Mucosa of descending colon (tissue), 3 donors: ENCODE measurements at regions not wholly inside any gene's neighbourhood (a gene's known extent, or its start where the extent isn't known, plus 50 kb on each side); places are given as distances from the start of the nearest gene placed in this dataset.

Source experiments
- ATAC-seq: fragments of 200-7000 bp; cut with Tn5 transposase; one replicate; pipeline ENCODE4 v1.9.1; 2020; ENCODE audit warnings: mild to moderate bottlenecking, moderate library complexity
- DNase-seq, 3 donors: peaks; one replicate each; pipeline ENCODE4 v3.0.0-alpha.2; 2020
- H3K36me3 ChIP-seq: fragments of 200-600 bp; one replicate; pipeline ENCODE4 v1.8.0; 2021; ENCODE audit warnings: low read depth, mild to moderate bottlenecking
- H3K4me1 ChIP-seq: fragments of 200-600 bp; one replicate; pipeline ENCODE4 v1.8.0; 2021; ENCODE audit warnings: low read depth, mild to moderate bottlenecking
- H3K4me3 ChIP-seq: fragments of 200-600 bp; one replicate; pipeline ENCODE4 v1.8.0; 2021; ENCODE audit warnings: mild to moderate bottlenecking
- H3K9me3 ChIP-seq: fragments of 200-600 bp; one replicate; pipeline ENCODE4 v1.8.0; 2021; ENCODE audit warnings: mild to moderate bottlenecking
- intact Hi-C, 2 donors: fragments of 100-400 bp; cut with DNase I in 1 of 2; cut with micrococcal nuclease in 1 of 2; formaldehyde crosslinking; loops; one replicate each; pipeline versions ENCODE4 v1.11.0 to v1.11.1; 2022; cut with DNase I, micrococcal nuclease
- TF ChIP-seq, protein P1 (sequence below): fragments of 200-600 bp; IDR thresholded peaks from one replicate; pipeline ENCODE4 v1.8.0; 2022; ENCODE audit warnings: antibody characterized with exemption, mild to moderate bottlenecking
- donor health status: DM: no; HTN: no; CAD: no; lungs with moderate emphysema.
- donor health status: DM: no; HTN: no; CAD: no.
- donor health status: DM: no; HTN: yes; CAD: no.

DNA sequence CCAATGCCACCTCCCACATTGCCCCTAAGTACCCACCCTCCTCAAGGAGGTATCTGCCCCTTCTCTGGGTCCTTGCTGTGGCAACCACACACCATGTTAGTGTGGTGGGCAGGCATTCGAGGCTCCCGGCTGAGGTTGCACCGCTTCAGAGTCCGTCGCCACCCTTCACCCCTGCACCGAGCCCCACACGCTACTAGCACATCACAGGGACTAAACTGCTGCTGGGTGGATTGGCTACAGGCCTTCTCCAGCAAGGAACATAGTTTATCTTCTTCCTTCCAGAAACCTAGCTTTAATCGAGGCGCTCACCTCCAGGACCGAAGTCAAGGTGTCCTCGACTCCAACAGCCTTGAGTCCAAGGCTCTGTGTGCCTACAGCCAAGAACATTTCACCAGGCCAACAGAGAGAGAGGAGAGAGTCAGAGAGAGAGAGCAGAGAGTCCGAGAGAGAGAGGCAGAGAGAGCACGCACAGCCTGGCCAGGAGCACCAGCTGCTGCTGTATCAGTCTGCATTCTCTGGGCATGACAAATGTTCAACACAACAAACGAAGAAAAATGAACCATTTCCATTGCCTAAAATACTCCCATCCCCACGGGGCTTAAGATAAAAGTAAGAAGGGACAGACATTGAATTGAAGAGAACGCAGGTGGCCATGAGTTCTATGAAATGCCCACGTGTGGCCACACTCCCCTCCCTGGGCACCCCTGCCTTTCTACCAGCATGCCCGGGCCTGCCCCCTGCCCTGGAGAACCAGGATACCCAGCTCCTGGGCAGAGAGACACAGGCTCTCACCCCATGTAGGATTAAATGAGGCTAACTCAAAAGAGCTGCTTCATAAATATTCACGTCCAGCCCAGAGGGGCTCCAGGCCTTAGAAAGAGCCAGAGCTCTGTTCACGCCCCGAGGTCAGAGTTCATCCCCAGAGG, 94.9 kb downstream of the RBFOX3 start:
- ATAC-seq (no peak), DNase-seq (no peak)
- Histone ChIP-seq H3K4me1 (no peaks in the 10 kb centered on the region), H3K36me3 (no peaks in the 10 kb centered on the region), H3K9me3 (no peaks in the 10 kb centered on the region), H3K4me3 (no peak overlapping the region)
- TF ChIP-seq, protein P1, sequence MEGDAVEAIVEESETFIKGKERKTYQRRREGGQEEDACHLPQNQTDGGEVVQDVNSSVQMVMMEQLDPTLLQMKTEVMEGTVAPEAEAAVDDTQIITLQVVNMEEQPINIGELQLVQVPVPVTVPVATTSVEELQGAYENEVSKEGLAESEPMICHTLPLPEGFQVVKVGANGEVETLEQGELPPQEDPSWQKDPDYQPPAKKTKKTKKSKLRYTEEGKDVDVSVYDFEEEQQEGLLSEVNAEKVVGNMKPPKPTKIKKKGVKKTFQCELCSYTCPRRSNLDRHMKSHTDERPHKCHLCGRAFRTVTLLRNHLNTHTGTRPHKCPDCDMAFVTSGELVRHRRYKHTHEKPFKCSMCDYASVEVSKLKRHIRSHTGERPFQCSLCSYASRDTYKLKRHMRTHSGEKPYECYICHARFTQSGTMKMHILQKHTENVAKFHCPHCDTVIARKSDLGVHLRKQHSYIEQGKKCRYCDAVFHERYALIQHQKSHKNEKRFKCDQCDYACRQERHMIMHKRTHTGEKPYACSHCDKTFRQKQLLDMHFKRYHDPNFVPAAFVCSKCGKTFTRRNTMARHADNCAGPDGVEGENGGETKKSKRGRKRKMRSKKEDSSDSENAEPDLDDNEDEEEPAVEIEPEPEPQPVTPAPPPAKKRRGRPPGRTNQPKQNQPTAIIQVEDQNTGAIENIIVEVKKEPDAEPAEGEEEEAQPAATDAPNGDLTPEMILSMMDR, result no peak
- intact Hi-C loops, result no loop called here

DNA sequence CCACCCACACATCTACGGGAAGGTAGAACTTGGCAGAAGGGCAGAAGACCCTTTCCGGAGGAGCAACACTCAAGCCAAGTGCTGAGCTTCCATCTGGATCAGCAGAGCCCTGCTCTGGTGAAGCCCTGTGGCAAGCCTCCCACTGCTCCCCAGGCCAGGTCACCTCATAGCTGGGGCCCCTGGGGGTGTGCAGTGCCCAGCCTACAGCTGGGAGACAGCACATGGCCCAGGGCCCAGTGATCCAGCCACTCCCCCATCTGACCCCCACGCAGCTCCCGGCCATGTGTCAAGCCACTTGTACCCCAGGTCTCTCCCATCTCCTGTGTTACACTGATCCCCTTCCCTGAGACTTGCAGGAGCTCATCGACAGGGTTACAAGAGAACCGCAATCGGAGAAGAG, 95.7 kb downstream of the RBFOX3 start:
- no peak for ATAC-seq
- intact Hi-C loops, result no loop called here
- TF ChIP-seq, protein P1, result no peak

DNA sequence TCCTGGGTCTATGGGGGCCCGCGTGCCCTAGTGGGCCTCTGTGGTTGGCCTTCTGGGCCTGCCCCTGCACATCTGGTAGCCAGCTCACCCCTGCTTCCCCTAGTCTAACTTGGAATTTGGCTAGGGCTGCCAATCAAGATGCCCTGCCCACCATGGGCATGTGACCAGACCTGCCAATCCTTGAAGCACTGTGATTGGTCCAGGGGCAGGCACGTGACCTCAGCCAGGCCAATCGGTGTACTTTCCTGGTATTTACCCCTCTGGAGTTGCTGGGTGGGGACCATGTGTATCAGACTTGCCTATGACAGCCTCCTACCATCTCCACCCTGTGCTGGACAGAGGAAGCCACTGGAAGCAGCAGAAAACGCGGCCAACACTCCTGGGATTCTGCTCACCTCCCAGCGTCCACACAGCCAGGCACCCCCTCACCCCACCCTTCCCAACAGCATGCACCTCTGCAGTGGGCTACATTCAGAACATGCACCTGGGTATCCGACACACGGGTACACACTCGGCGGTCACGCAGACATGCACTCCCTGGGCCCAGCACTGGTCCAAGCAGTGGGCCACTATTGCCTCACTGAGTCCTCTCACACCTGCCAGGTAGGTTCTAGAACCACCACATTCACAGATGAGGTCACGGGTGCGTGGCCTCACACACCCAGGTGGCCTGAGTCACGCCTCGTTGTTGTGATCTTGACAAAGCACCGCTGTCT, 96.9 kb downstream of the RBFOX3 start:
- intact Hi-C loops, result no loop called here
- no peak overlapping the region for H3K4me3 ChIP-seq
- ATAC-seq, result no peak
- DNase-seq, result no peak
- H3K36me3 ChIP-seq, result no peaks in the 10 kb centered on the region
- TF ChIP-seq, protein P1, result no peak
- no peaks in the 10 kb centered on the region for H3K4me1 ChIP-seq
- no peaks in the 10 kb centered on the region for H3K9me3 ChIP-seq

More for the DNA sequence above, 95.7 kb downstream of the RBFOX3 start:
- DNase-seq, result no peak
- Histone ChIP-seq H3K4me1 (no peaks in the 10 kb centered on the region), H3K4me3 (no peak overlapping the region), H3K9me3 (no peaks in the 10 kb centered on the region), H3K36me3 (no peaks in the 10 kb centered on the region)

DNA sequence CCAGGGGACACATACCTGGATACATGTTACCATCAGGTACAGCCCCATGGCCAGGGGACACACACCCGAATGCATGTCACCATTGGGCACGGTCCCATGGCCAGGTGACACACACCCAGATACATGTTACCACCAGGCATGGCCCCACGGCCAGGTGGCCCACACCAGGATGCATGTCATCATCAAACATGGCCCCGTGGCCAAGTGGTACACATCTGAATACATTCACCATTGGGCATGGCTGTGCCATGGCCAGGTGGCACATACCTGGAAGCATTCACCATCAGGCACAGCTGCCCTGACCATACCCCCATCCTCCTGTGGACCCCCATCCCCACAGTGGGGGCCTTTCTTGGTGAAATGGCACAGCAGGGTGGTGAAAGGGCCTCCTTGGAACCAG, 97.6 kb downstream of the RBFOX3 start:
- intact Hi-C loops, result no loop called here
- no peak for ATAC-seq

DNA sequence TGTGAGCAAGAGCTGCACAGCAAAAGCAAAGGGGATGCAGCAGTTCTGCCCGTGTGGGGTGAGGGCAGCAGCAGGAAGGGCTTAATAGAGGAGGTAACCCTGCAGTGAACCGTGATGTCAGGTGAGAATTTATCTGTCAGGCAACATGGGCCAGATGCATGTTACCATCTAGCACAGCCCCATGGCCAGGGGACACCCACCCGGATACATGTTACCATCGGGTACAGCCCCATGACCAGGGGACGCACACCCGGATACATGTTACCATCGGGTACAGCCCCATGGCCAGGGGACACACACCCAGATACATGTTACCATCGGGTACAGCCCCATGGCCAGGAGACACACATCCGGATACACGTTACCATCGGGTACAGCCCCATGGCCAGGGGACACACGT, 99.4 kb downstream of the RBFOX3 start:
- intact Hi-C loops, result no loop called here

More for the DNA sequence above, 97.6 kb downstream of the RBFOX3 start:
- TF ChIP-seq, protein P1, result no peak
- no peak for DNase-seq
- Histone ChIP-seq H3K36me3 (no peaks in the 10 kb centered on the region), H3K4me1 (no peaks in the 10 kb centered on the region), H3K4me3 (no peak overlapping the region), H3K9me3 (no peaks in the 10 kb centered on the region)

More for the DNA sequence above, 99.4 kb downstream of the RBFOX3 start:
- TF ChIP-seq, protein P1, result no peak
- no peak for DNase-seq
- no peak overlapping the region for H3K4me3 ChIP-seq
- H3K4me1 ChIP-seq, result no peaks in the 10 kb centered on the region
- no peaks in the 10 kb centered on the region for H3K9me3 ChIP-seq
- no peaks in the 10 kb centered on the region for H3K36me3 ChIP-seq
- ATAC-seq, result no peak
